OCI-LY1 (cell line): ENCODE measurements at regions not wholly inside any gene's neighbourhood (a gene's known extent, or its start where the extent isn't known, plus 50 kb on each side); places are given as distances from the start of the nearest gene placed in this dataset.

Experiments
- H2AFZ ChIP-seq: fragments of 200-600 bp; sonication (generic), shearing (Covaris generic); 2 replicates; pipeline ENCODE4 v1.6.0; 2014; ENCODE audit warnings: antibody characterized with exemption, mild to moderate bottlenecking, low read length
- H3F3A ChIP-seq: fragments of 200-600 bp; sonication (generic), shearing (Covaris generic); 2 replicates; pipeline ENCODE4 v1.6.0; 2014; ENCODE audit warnings: mild to moderate bottlenecking, antibody characterized with exemption, low read length, moderate library complexity; ENCODE audit not compliant: insufficient read depth
- H3K27ac ChIP-seq: fragments of 200-600 bp; sonication (generic); 2 replicates; pipeline ENCODE4 v1.5.1; 2014; ENCODE audit warnings: low read length, mixed run types, mild to moderate bottlenecking, low read depth; ENCODE audit not compliant: poor library complexity, severe bottlenecking
- H3K27me3 ChIP-seq: fragments of 200-600 bp; sonication (generic); 2 replicates; pipeline ENCODE4 v1.6.0; 2014; ENCODE audit warnings: antibody characterized with exemption, mild to moderate bottlenecking, low read length, moderate library complexity; ENCODE audit not compliant: insufficient read depth
- H3K36me3 ChIP-seq: fragments of 200-600 bp; sonication (generic); 2 replicates; pipeline ENCODE4 v1.6.1; 2014; ENCODE audit warnings: mild to moderate bottlenecking, antibody characterized with exemption, low read length, moderate library complexity, mixed read lengths; ENCODE audit not compliant: insufficient read depth
- H3K4me1 ChIP-seq: fragments of 200-600 bp; sonication (generic); 2 replicates; pipeline ENCODE4 v1.5.1; 2014; ENCODE audit warnings: mild to moderate bottlenecking, low read length, moderate library complexity; ENCODE audit not compliant: insufficient read depth, severe bottlenecking
- H3K4me2 ChIP-seq: fragments of 200-600 bp; sonication (generic), shearing (Covaris generic); 2 replicates; pipeline ENCODE4 v1.6.1; 2014; ENCODE audit warnings: low read length
- H3K4me3 ChIP-seq: fragments of 200-600 bp; sonication (generic); 2 replicates; pipeline ENCODE4 v1.5.1; 2014; ENCODE audit warnings: low read length, low read depth, mild to moderate bottlenecking, mixed read lengths; ENCODE audit not compliant: poor library complexity, severe bottlenecking
- H3K79me2 ChIP-seq: fragments of 200-600 bp; shearing (Covaris generic); 2 replicates; pipeline ENCODE4 v1.6.1; 2016; ENCODE audit warnings: mixed run types, low read length, mixed read lengths; ENCODE audit not compliant: insufficient read depth
- H3K9ac ChIP-seq: fragments of 200-600 bp; sonication (generic), shearing (Covaris generic); 2 replicates; pipeline ENCODE4 v1.6.1; 2014; ENCODE audit warnings: mild to moderate bottlenecking, low read length, mixed read lengths
- H3K9me2 ChIP-seq: fragments of 200-600 bp; sonication (generic), shearing (Covaris generic); 2 replicates; pipeline ENCODE4 v1.6.1; 2014; ENCODE audit warnings: low read depth, mild to moderate bottlenecking, low read length, mixed read lengths
- H3K9me3 ChIP-seq: fragments of 200-600 bp; shearing (Covaris generic); 2 replicates; pipeline ENCODE4 v1.6.1; 2014; ENCODE audit warnings: low read length, mixed read lengths
- H4K20me1 ChIP-seq: fragments of 200-600 bp; sonication (generic), shearing (Covaris generic); 2 replicates; pipeline ENCODE4 v1.6.0; 2016; ENCODE audit warnings: mild to moderate bottlenecking, low read length; ENCODE audit not compliant: insufficient read depth
- CTCF ChIP-seq: fragments of 200-600 bp; sonication (generic), shearing (Covaris generic); IDR thresholded peaks from 2 replicates; pipeline ENCODE4 v1.5.1; 2017; ENCODE audit warnings: mild to moderate bottlenecking, antibody characterized with exemption, low read length, moderate library complexity, mixed read lengths
- EZH2 ChIP-seq: fragments of 200-600 bp; sonication (generic), shearing (Covaris generic); IDR thresholded peaks from 2 replicates; pipeline ENCODE4 v1.8.0; 2017; ENCODE audit warnings: borderline replicate concordance, mixed run types, mild to moderate bottlenecking, antibody characterized with exemption, low read length, moderate library complexity, mixed read lengths

GRCh38 chr18:27685091-27685490 is 491.8 kb downstream of the CDH2 start:
- Histone ChIP-seq H3K4me1 (no peaks in the 10 kb centered on the region), H3K36me3 (no peaks in the 10 kb centered on the region), H3F3A (no peaks in the 10 kb centered on the region), H4K20me1 (no peaks in the 10 kb centered on the region), H3K27me3 (no peaks in the 10 kb centered on the region), H3K27ac (no peak overlapping the region), H2AFZ (no peak overlapping the region), H3K4me2 (no peak overlapping the region), H3K79me2 (no peaks in the 10 kb centered on the region), H3K9me3 (no peaks in the 10 kb centered on the region), H3K9ac (no peak overlapping the region), H3K9me2 (no peaks in the 10 kb centered on the region), H3K4me3 (no peak overlapping the region)
- no peak for TF ChIP-seq CTCF
- no peak for TF ChIP-seq EZH2

GRCh38 chr18:27674411-27674810 is 489.3 kb upstream of the CHST9 start:
- Histone ChIP-seq H3K9me3 (no peaks in the 10 kb centered on the region), H3K4me2 (no peak overlapping the region), H2AFZ (no peak overlapping the region), H3F3A (no peaks in the 10 kb centered on the region), H3K4me3 (no peak overlapping the region), H3K9ac (no peak overlapping the region), H3K4me1 (no peaks in the 10 kb centered on the region), H3K27me3 (no peaks in the 10 kb centered on the region), H3K9me2 (no peaks in the 10 kb centered on the region), H3K27ac (no peak overlapping the region), H3K36me3 (no peaks in the 10 kb centered on the region), H3K79me2 (no peaks in the 10 kb centered on the region), H4K20me1 (no peaks in the 10 kb centered on the region)
- TF ChIP-seq EZH2 = no peak
- TF ChIP-seq CTCF = no peak

GRCh38 chr18:27673861-27674260 is 488.8 kb upstream of the CHST9 start:
- Histone ChIP-seq H3K4me1 (no peaks in the 10 kb centered on the region), H2AFZ (no peak overlapping the region), H3K4me2 (no peak overlapping the region), H3F3A (no peaks in the 10 kb centered on the region), H3K9ac (no peak overlapping the region), H3K9me2 (no peaks in the 10 kb centered on the region), H3K4me3 (no peak overlapping the region), H4K20me1 (no peaks in the 10 kb centered on the region), H3K9me3 (no peaks in the 10 kb centered on the region), H3K79me2 (no peaks in the 10 kb centered on the region), H3K27me3 (no peaks in the 10 kb centered on the region), H3K36me3 (no peaks in the 10 kb centered on the region), H3K27ac (no peak overlapping the region)
- TF ChIP-seq CTCF (no peak), EZH2 (no peak)
